Psoas muscle (tissue), 7 donors: ENCODE measurements at regions not wholly inside any gene's neighbourhood (a gene's known extent, or its start where the extent isn't known, plus 50 kb on each side); places are given as distances from the start of the nearest gene placed in this dataset.

ENCODE experiments used
- ATAC-seq, 4 donors: fragments of 200-7000 bp; cut with Tn5 transposase; one replicate each; pipeline ENCODE4 v1.9.1; 2020; ENCODE audit warnings: moderate library complexity in 3 of 4, mild to moderate bottlenecking in 2 of 4
- DNase-seq, 2 donors: peaks; one replicate each; pipeline ENCODE4 v3.0.0-alpha.2; 2020
- H3K27ac ChIP-seq: fragments of 200-600 bp; one replicate; pipeline ENCODE4 v1.8.0; 2022
- H3K27me3 ChIP-seq, 3 donors: fragments of 200-600 bp in 1 of 3; one replicate each; pipeline versions ENCODE4 v1.6.1 to v1.8.0; 2013 to 2022; ENCODE audit warnings: low read length in 2 of 3, mild to moderate bottlenecking in 2 of 3, moderate library complexity in 1 of 3; ENCODE audit not compliant: insufficient read depth in 3 of 3
- H3K36me3 ChIP-seq, 2 donors: fragments of 200-600 bp in 1 of 2; one replicate each; pipeline versions ENCODE4 v1.6.1 to v1.8.0; 2013 to 2022; ENCODE audit warnings: low read depth in 1 of 2, mild to moderate bottlenecking in 1 of 2, moderate library complexity in 1 of 2; ENCODE audit not compliant: insufficient read depth in 1 of 2
- H3K4me1 ChIP-seq: fragments of 200-600 bp; one replicate; pipeline ENCODE4 v1.8.0; 2022
- H3K4me3 ChIP-seq: fragments of 200-600 bp; one replicate; pipeline ENCODE4 v1.8.0; 2022; ENCODE audit warnings: mild to moderate bottlenecking
- H3K9me3 ChIP-seq: fragments of 200-600 bp; one replicate; pipeline ENCODE4 v1.8.0; 2022
- WGBS, 3 donors: extraction: QIAGEN DNeasy Blood & Tissue Kit; methylation state at CpG; one replicate each; pipeline versions ENCODE4 v1.1.6 to v1.1.7; 2013; 5-methylcytosine and 5-hydroxymethylcytosine counted together
- intact Hi-C, 2 donors: fragments of 100-400 bp; cut with DNase I; formaldehyde crosslinking; loops; one replicate each; pipeline versions ENCODE4 v1.11.0 to v1.14.2; 2022
- TF ChIP-seq, protein P1 (sequence below): fragments of 200-600 bp; IDR thresholded peaks from one replicate; pipeline ENCODE4 v1.8.0; 2022; ENCODE audit warnings: antibody characterized with exemption
- donor health status: healthy with polysubstance abuse.
- donor health status: DM: no; HTN: no; CAD: no; lungs with moderate emphysema.
- donor health status: Bipolar disorder and iron deficiency.
- donor health status: healthy.
- donor health status: DM: yes; HTN: yes; CAD: no.
- donor health status: DM: no; HTN: no; CAD: no.
- donor health status: DM: yes; HTN: yes; CAD: no.

- H3K4me1 ChIP-seq = no peaks in the 10 kb centered on the region
- TF ChIP-seq, protein P1, sequence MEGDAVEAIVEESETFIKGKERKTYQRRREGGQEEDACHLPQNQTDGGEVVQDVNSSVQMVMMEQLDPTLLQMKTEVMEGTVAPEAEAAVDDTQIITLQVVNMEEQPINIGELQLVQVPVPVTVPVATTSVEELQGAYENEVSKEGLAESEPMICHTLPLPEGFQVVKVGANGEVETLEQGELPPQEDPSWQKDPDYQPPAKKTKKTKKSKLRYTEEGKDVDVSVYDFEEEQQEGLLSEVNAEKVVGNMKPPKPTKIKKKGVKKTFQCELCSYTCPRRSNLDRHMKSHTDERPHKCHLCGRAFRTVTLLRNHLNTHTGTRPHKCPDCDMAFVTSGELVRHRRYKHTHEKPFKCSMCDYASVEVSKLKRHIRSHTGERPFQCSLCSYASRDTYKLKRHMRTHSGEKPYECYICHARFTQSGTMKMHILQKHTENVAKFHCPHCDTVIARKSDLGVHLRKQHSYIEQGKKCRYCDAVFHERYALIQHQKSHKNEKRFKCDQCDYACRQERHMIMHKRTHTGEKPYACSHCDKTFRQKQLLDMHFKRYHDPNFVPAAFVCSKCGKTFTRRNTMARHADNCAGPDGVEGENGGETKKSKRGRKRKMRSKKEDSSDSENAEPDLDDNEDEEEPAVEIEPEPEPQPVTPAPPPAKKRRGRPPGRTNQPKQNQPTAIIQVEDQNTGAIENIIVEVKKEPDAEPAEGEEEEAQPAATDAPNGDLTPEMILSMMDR = no peak
- H3K36me3 ChIP-seq = no peaks in the 10 kb centered on the region
- 75 to 77% (median 77%) methylated on average over 14 of the region's 14 CpGs for WGBS, 3 donors
- ATAC-seq (no peak), DNase-seq (no peak)
- intact Hi-C loops = no loop called here
- no peak overlapping the region for H3K27ac ChIP-seq
- H3K27me3 ChIP-seq = no peaks in the 10 kb centered on the region
- H3K4me3 ChIP-seq = no peak overlapping the region
- H3K9me3 ChIP-seq = no peaks in the 10 kb centered on the region
Measured at GRCh38 chr14:76277586-76278130, 98.3 kb upstream of the ESRRB start.

GRCh38 chr14:76280221-76280620 lies 95.7 kb upstream of the ESRRB start:
- DNase-seq = no peak
- no peak for ATAC-seq
- TF ChIP-seq, protein P1 = no peak
- Histone ChIP-seq H3K4me1 (no peaks in the 10 kb centered on the region), H3K27me3 (no peaks in the 10 kb centered on the region), H3K9me3 (no peaks in the 10 kb centered on the region), H3K27ac (no peak overlapping the region), H3K36me3 (no peaks in the 10 kb centered on the region), H3K4me3 (no peak overlapping the region)
- intact Hi-C loops = no loop called here
- WGBS, 3 donors = 34 to 46% (median 42%) methylated on average over 3 of the region's 3 CpGs

- DNase-seq = no peak
- 45 to 68% (median 67%) methylated on average over 2 of the region's 2 CpGs for WGBS, 3 donors
- TF ChIP-seq, protein P1 = no peak
- ATAC-seq = no peak
- Histone ChIP-seq H3K9me3 (no peaks in the 10 kb centered on the region), H3K4me1 (no peaks in the 10 kb centered on the region), H3K27me3 (no peaks in the 10 kb centered on the region), H3K4me3 (no peak overlapping the region), H3K36me3 (no peaks in the 10 kb centered on the region), H3K27ac (no peak overlapping the region)
- intact Hi-C loops = no loop called here
Measured at GRCh38 chr14:76282581-76282980, 93.4 kb upstream of the ESRRB start.

DNA sequence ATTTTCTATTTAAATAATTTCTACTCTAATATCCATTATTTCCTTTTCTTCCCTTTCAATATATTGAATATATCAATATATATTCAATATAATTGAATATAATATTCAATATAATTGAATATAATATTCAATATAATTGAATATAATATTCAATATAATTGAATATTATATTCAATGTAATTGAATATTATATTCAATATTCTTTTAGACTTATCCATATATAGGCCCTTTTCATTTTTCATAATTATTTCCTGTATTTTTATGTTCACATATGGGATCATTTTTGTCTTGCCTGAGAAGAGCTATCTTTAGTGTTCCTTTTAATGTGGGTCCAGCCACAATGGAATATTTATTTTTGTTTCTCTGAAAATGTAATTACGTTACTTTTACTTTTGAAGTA lies 88.9 kb upstream of the ESRRB start:
- no peaks in the 10 kb centered on the region for H3K27me3 ChIP-seq
- intact Hi-C loops = no loop called here
- 90 to 93% (median 93%) methylated on average over 1 of the region's 1 CpG for WGBS, 3 donors

GRCh38 chr14:76289276-76289675 lies 86.7 kb upstream of the ESRRB start:
- 78 to 87% (median 78%) methylated on average over 4 of the region's 4 CpGs for WGBS, 3 donors
- intact Hi-C loops = no loop called here
- H3K4me3 ChIP-seq = no peak overlapping the region

More for the DNA sequence above, 88.9 kb upstream of the ESRRB start:
- TF ChIP-seq, protein P1 = no peak
- Histone ChIP-seq H3K36me3 (no peaks in the 10 kb centered on the region), H3K27ac (no peak overlapping the region), H3K4me1 (no peaks in the 10 kb centered on the region), H3K4me3 (no peak overlapping the region), H3K9me3 (no peaks in the 10 kb centered on the region)
- no peak for DNase-seq
- no peak for ATAC-seq

More at GRCh38 chr14:76289276-76289675, 86.7 kb upstream of the ESRRB start:
- H3K36me3 ChIP-seq = no peaks in the 10 kb centered on the region
- ATAC-seq = no peak
- no peaks in the 10 kb centered on the region for H3K27me3 ChIP-seq
- no peak for DNase-seq
- H3K27ac ChIP-seq = no peak overlapping the region
- no peaks in the 10 kb centered on the region for H3K4me1 ChIP-seq
- no peaks in the 10 kb centered on the region for H3K9me3 ChIP-seq
- TF ChIP-seq, protein P1 = no peak
